Epithelial cell of esophagus (primary cell): ENCODE measurements at regions not wholly inside any gene's neighbourhood (a gene's known extent, or its start where the extent isn't known, plus 50 kb on each side); places are given as distances from the start of the nearest gene placed in this dataset.

ENCODE experiments used
- DNase-seq: peaks from one replicate; pipeline ENCODE4 v3.0.0; 2010; ENCODE audit warnings: low read depth
- H3K4me3 ChIP-seq: 2 replicates; pipeline ENCODE4 v1.5.1; 2011; ENCODE audit warnings: mild to moderate bottlenecking, low read length, control low read depth
- TF ChIP-seq, protein P1 (sequence below): IDR thresholded peaks from 2 replicates; pipeline ENCODE4 v1.5.1; 2011; ENCODE audit warnings: low read depth, mild to moderate bottlenecking, low read length, control low read depth, inconsistent platforms; ENCODE audit not compliant: insufficient read depth; ENCODE audit errors: missing control alignments

DNA sequence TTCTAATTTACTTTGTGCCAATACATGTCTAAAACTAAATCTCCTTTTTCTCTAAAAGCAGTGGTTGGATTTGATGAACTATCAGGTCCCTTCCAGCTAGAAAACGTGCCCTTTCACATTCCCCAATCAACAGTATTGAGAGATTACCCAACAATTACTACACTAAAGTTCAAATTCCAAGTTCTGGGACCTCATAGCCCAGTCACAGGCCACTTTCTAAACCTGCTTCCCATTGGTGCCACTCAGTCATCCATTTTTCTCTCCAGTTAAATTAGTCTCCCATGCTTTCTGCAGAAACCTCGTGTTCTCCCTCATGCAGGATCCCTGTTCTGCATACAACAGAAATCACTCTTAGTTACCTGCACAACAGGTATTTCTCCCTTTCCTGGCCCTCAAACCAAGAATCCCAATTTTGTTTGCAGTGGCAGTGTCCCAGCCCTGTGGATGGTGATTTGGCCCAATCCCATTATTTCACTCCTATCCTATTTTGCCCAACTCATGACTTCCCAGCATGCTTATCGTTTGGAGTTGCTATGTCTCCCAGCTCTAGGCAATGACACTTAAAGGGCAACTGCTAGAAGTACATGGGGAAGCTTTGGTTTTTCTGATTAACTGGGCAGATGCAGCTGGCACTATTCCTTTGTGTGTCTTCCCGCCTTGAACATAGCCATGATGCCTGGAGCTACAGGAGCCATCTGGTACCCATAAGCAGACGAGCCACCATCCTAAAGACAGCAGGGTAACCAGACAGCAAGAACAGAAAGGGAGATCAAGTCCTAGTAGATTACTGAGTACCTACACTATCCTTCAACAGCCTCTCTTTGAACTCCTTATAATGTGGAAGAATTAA, 224.2 kb downstream of the MINAR1 start:
- TF ChIP-seq, protein P1, sequence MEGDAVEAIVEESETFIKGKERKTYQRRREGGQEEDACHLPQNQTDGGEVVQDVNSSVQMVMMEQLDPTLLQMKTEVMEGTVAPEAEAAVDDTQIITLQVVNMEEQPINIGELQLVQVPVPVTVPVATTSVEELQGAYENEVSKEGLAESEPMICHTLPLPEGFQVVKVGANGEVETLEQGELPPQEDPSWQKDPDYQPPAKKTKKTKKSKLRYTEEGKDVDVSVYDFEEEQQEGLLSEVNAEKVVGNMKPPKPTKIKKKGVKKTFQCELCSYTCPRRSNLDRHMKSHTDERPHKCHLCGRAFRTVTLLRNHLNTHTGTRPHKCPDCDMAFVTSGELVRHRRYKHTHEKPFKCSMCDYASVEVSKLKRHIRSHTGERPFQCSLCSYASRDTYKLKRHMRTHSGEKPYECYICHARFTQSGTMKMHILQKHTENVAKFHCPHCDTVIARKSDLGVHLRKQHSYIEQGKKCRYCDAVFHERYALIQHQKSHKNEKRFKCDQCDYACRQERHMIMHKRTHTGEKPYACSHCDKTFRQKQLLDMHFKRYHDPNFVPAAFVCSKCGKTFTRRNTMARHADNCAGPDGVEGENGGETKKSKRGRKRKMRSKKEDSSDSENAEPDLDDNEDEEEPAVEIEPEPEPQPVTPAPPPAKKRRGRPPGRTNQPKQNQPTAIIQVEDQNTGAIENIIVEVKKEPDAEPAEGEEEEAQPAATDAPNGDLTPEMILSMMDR, result no peak
- DNase-seq, result no peak
- no peak overlapping the region for H3K4me3 ChIP-seq

- DNase-seq, result no peak
- TF ChIP-seq, protein P1, result no peak
- no peak overlapping the region for H3K4me3 ChIP-seq
Measured at GRCh38 chr15:79657722-79658121, 225.6 kb downstream of the MINAR1 start.

DNA sequence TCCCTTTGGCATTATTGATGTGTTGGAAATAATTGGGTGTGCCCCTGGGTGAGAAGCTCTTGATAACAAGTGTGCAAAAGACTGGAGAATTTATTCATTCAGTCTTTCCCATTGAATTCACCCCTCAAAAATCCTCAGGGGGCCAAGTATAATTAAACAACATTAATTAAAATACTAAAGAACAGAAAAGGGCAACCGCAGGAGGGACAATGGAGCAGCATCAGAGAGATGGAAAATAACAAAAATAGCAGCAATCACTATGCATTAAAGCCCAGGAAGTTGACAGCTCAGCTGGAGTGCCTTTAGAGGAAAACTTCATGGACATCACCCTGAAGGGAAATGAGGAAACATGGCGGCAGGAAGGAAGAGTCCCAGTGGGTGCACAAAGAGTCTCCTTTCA, 227.6 kb downstream of the MINAR1 start:
- TF ChIP-seq, protein P1, result no peak
- no peak for DNase-seq
- H3K4me3 ChIP-seq, result no peak overlapping the region

- H3K4me3 ChIP-seq, result no peak overlapping the region
- TF ChIP-seq, protein P1, result no peak
- no peak for DNase-seq
Measured at GRCh38 chr15:79661411-79661810, 229.3 kb downstream of the MINAR1 start.

DNA sequence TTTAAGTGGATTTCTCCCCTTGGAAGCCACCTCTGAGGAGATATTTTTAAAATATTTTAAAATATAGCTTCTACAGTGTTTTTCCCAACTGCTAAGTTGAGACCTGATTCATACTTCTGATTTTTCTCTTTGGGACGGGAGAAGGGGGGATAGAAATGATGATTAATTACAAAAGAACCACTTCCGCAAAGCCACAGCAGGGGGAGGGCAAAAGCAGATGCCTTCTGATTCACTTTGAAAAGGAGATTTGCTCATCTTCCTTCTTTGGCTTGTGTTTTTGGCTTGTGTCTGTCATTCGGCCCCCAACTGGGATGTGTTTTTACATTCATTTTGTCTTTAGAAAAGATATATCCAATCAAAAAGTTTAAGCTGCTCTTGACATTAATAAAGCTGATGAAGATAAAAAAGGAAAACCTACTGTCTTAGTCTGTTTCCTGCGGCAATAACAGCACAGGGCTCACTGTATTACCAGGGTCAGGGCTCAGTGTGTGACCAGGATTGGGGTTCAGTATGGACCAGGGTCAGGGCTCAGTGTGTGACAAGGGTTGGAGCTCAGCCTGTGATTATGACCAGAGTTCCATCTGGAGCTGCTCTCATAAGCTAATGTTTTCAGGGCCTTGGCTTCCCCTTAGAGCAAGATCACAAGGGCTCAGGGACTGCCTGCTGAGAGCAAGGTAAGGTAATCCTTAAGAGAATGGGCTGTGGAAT, 223.2 kb downstream of the MTHFS start:
- peak; percentile 55 for DNase-seq
- TF ChIP-seq, protein P1, result no peak
- H3K4me3 ChIP-seq, result no peak overlapping the region

GRCh38 chr15:79674124-79674465, 222.7 kb downstream of the MTHFS start:
- TF ChIP-seq, protein P1, result no peak
- DNase-seq, result peak; percentile 38
- H3K4me3 ChIP-seq, result no peak overlapping the region
